Stimulated activated CD4-positive, alpha-beta T cell treated with anti-CD3 and anti-CD28 coated beads, Interleukin-4, amount 100 ng/mL, for 24 hours (primary cell): ENCODE measurements at regions not wholly inside any gene's neighbourhood (a gene's known extent, or its start where the extent isn't known, plus 50 kb on each side); places are given as distances from the start of the nearest gene placed in this dataset.

Experiments
- DNase-seq: peaks from one replicate; pipeline ENCODE4 v3.0.0-alpha.2; 2020

DNA sequence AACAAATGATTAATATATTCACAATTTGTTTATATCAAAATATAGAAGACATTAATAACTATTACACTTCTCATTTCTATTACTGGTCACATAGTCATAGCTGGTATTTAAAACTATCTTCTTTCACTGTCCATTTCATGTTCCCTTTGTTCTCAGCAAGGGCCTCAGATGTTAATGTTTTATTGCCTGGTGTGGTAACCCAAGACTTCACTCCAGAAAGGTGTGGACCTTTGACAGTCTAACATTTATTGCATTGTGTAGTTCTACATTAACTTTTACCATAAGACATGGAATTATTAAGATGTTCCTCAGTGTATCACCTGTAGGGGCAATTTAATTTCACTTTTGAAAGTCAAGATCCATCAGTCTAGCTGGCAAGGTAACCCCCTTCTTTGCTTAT lies 691.3 kb downstream of the SQOR start:
- DNase-seq = no peak

DNA sequence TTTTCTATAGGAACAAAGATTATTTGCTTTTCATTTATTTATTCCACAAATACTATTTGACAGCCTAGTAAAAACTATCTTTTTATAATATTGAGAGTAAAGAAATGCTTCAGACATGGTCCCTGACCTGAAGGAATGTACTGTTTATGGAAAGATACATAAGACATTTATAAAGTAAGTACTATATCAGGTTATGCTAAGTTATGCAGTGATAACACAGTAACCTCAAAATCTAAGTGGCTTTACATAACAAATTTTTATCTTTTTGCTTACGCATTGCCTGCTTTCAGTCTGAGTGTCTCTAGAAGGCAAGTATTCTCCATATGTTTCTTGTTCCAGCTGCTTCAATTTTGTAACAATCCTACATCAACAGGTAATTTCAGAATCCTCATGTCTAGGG lies 694.0 kb downstream of the SQOR start:
- DNase-seq = no peak

DNA sequence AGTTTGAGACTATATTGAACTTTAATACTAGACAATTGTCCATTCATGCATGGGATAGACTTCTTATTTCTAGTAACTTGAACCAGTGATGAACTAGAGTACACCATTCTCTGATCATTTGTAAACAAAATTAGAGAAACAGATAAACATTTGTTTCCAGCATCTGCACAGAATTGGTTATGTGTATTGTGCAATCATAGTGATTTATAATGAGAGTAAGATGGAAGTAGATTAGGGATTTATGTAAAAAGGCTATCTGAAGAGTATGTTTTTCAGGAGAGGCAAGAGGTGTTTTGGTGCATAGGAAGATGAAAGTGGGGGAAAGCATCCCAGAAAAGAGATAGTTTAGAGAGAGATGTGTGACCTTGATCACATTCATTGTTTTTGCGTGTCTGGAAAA lies 695.0 kb downstream of the SQOR start:
- DNase-seq = no peak

GRCh38 chr15:46331546-46331945 lies 696.7 kb downstream of the SQOR start:
- no peak for DNase-seq

DNA sequence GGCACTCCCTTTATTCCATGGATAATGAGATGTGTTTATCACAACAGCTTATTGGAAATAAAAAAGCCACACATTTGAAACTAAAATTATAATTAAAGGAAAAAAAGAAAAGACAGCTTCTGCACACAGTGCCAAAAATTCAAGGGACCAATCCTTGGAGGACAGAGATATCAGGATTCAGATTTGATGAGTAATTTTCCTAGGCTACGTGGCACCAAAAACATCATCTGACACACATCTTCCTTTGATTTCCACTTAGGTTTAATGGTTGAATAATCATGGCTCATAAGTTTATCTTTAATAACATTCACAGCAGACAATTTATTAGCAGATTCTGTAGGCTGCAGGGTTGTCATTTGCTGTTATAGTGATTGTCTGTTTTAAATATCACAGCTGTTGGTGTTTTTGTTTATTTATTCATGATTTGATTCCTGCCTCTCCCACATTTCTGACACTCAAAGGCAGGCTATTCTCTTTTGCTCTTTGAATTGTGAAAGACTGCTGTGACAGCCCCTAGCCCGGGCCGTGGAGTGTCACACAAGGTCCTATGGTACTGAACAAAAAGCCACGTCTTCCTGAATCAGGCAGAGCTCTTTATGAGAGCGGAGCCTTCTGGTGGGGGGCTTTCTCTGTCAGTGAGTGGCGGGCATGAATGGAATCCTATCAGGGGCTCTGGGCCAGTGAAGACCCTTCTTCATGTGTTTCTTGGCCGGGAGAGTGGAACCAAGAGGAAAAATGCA lies 708.5 kb downstream of the SQOR start:
- no peak for DNase-seq

- no peak for DNase-seq
Observed at GRCh38 chr15:46344115-46344724, 709.4 kb downstream of the SQOR start.

- DNase-seq = no peak
Observed at GRCh38 chr15:46344915-46345314, 710.1 kb downstream of the SQOR start.

DNA sequence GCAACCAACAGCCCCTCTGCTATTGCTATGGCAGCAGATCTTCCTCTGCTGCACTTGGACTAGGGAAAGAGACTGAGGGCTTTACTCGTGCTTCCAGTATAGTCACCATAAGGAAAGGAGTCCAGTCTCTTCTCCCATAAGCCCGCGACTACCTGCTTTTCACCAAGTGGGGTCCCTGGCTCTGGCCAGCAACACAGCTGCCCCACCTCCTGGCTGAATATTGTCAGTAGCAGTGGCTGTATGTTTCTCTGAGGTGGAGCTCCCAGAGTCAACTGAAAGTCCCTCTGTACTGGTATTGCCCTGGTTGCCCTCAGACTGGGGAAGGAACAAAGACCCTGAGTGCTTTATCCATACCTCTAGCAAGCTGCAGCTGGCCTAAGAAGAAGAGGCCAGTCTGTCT lies 719.6 kb downstream of the SQOR start:
- no peak for DNase-seq

DNA sequence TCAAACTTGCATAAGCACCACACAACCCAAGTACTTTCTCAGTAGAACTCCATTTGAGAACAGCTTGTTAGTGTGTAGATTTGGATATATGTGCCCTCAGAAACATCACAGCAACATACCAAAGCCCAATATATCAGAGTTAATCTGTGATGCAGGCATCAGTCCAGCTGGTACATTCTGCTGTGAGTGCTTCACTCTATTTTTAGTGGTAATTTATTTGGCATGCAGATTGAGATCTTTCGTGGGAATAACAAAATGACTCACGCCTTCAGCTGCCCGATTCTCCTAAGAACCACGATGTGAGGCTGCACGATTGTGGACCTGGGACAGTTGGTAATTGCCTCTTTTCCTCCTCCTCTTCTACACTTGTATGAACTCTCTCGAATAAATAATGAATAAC lies 730.7 kb downstream of the SQOR start:
- no peak for DNase-seq

- no peak for DNase-seq
Observed at GRCh38 chr15:46366360-46367007, 731.7 kb downstream of the SQOR start.

DNA sequence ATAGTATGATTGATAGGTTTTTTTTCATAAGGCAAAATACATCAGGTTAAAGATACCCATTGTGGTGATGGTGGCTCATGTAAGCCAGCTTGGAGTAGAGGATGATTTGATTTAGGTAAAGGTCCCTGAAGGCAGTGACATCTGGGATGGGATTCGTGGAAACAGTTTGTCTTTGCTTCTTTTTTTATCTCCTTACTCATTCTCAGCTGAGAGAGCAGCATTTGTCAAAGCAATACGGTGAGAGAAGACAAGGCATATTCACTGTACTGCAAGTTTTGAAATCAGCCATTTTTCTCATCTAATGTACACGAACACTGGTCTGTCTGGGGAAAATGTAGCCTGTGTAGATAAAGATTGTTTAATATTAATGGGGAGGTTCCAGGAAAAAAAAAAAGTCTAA lies 749.1 kb downstream of the SQOR start:
- no peak for DNase-seq

- DNase-seq = no peak
Observed at GRCh38 chr15:46386356-46386755, 751.5 kb downstream of the SQOR start.

DNA sequence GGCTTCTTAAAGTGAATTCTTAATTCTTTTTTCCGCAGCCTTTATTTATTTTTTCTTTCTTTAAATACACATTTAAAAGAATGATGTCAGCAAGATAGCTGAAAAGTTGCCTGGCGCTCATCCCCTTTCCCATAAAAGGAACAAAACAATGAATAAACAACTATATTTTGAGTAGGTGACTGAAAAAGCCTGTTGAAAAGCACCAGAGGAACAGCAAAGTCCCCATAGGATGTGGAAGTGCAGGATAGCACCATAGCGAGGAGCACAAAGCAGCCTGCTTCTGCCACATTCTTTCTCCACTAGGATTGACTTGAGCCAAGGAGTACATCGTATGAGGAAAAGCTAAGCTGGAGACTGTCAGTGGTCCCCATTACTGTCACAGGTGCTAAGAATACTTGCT lies 754.9 kb downstream of the SQOR start:
- DNase-seq = no peak

DNA sequence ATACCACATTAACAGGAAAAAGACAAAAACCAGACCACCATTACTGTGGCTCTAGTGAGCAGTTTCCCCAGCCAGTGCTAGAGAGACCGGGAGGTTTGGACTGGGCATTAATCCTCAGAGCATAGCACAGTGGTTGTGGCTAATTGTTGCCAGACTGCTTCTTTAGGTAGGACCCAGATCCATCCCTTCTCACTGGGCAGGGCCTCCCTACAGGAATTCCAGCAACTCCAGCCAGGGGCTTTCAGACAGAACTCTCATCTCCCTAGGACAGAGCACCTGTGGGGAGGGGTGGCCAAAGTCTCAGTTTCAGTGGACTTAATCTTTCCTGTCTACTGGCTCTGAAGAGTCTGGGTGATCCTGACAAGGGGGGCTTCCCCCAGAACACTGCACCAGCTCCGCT lies 759.6 kb downstream of the SQOR start:
- DNase-seq = no peak

DNA sequence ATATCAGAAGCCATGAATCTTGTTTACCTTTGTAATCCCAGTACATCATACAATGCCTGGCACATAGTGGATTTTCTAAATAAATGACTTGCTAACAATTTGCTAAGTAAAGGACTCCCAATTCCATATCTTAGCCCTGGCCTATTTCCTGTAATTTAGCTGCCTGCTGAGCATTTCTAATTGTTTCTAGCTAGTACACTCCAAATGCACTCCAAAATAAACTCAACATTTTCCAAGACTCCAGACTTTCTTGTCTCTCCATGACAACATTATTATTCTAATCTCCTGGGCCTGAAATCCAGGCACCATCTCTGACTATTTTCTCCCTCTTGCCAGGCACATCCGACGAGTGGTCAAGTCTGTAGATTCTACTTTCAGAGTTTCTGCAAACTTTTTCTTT lies 773.5 kb downstream of the SQOR start:
- no peak for DNase-seq

DNA sequence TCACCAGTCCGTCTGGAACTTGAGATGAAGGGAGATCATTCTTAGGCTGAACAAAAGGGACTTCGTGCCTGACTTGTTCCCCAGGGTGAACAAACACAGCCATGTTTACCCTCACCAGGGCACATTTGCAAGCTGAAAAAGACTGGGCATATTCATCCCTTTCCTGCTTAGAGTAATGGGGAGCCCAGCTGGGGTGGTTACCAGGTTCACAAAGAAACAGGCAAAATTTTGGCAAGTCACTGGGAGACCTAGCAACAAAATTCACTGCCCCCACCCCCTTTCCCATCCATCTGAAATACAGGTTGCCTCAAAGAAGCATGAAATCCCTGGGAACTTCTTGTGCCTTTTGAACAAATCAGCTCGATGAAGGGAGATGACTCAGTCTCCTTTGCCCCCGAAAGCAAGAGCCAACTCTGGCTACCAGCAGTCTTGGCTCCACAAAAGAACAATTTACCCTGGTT lies 775.0 kb downstream of the SQOR start:
- DNase-seq = no peak

DNA sequence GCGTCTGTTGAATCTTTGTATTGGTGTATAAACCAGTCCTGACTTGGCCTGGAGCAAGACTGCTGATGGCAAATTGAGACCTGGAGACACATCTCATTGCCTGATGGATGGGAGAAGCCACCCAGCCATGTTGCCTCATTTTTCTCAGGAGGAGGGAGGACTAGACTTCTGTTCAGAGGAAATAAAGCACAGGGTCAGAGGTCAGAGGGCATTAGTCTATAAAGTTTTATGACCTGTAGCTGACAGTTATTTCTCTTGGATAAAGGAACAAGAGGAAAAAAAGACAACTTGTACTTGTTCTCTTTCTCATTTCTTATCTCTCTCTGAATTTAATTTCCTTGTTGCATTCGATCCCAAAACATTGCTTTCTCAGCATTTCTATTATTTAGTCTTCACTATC lies 775.9 kb downstream of the SQOR start:
- DNase-seq = no peak

GRCh38 chr15:46411900-46412299 lies 777.1 kb downstream of the SQOR start:
- no peak for DNase-seq

- no peak for DNase-seq
Observed at GRCh38 chr15:46413799-46414198, 779.0 kb downstream of the SQOR start.

- no peak for DNase-seq
Observed at GRCh38 chr15:46416544-46416943, 781.7 kb downstream of the SQOR start.

DNA sequence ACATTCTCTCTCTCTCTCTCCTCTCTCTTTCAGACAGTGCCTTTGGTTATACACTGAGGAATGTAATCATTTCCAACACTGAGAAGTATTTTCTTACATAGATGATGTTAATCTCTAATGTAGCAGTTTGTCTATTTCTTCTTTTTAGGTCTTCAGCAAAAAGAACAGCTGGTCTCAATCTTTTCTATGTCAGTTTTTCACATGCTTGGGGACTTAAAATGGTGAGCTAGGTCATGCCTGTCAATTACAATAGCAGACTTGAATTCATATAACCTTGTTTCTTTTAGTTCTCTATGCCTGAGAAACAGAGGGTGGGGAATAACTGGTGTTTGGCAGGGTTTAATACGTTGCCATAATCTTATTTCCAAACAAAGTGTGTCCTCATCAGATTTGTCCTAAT lies 786.2 kb downstream of the SQOR start:
- no peak for DNase-seq

- no peak for DNase-seq
Observed at GRCh38 chr15:46441294-46442062, 806.6 kb downstream of the SQOR start.

DNA sequence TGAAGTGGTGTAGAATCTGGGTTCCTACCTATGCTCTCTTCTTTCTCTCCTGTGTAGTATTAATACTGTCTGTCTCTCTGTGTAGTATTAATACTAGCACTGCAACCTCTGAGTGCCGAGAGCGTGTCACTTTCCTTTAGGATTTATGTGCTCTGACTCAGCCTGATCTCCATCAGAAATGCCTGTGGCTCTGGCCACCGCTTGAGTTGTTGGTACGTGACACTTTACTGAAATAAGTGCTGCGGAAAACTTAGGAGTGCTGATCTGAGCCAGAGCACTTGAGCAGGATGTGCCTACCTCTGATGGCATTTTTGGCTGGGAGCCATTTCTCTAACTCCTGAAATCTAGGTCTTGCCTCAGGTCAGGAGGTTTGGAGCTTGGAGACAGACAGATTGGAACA lies 807.4 kb downstream of the SQOR start:
- no peak for DNase-seq
